ENCODE measurements at regions not wholly inside any gene's neighbourhood (a gene's known extent, or its start where the extent isn't known, plus 50 kb on each side); places are given as distances from the start of the nearest gene placed in this dataset.
"Not testable (repeated sequence)": the region's sequence is repeated elsewhere in the genome, so short reads cannot be mapped to it uniquely, and the experiment has no call there.

DNA sequence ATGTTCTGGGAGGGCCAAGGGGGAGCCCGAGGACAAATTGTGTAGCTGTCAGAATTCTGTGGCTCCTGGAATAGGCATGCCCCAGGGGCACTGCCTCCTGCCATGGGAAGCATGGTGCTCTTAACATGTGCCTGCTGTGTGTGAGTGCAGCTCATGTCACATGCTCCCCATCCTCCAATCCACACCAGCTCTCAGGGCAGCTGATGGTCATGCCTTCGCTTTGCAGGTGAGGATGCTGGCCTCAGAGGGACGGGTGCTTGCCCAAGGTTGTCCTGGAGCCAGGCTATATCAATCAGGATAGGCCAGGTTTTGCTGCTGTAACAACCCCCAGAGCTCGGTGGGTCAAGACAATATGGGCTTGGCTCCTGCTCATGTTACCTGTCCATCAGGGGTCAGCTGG, 303.4 kb downstream of the RPS24 start:
- no peak for DNase-seq (ENCODE audit: insufficient read length, low spot score)
- FAIRE-seq: no peak
- TF ChIP-seq, protein P1, sequence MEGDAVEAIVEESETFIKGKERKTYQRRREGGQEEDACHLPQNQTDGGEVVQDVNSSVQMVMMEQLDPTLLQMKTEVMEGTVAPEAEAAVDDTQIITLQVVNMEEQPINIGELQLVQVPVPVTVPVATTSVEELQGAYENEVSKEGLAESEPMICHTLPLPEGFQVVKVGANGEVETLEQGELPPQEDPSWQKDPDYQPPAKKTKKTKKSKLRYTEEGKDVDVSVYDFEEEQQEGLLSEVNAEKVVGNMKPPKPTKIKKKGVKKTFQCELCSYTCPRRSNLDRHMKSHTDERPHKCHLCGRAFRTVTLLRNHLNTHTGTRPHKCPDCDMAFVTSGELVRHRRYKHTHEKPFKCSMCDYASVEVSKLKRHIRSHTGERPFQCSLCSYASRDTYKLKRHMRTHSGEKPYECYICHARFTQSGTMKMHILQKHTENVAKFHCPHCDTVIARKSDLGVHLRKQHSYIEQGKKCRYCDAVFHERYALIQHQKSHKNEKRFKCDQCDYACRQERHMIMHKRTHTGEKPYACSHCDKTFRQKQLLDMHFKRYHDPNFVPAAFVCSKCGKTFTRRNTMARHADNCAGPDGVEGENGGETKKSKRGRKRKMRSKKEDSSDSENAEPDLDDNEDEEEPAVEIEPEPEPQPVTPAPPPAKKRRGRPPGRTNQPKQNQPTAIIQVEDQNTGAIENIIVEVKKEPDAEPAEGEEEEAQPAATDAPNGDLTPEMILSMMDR (IDR thresholded peaks at IDR 0.05; ENCODE audit: insufficient read depth, missing control alignments): no peak

GRCh38 chr10:78337646-78338391, 304.2 kb downstream of the RPS24 start:
- DNase-seq (ENCODE audit: insufficient read length, low spot score) (no peak), FAIRE-seq (no peak)
- TF ChIP-seq, protein P1 (IDR thresholded peaks at IDR 0.05; ENCODE audit: insufficient read depth, missing control alignments): no peak

DNA sequence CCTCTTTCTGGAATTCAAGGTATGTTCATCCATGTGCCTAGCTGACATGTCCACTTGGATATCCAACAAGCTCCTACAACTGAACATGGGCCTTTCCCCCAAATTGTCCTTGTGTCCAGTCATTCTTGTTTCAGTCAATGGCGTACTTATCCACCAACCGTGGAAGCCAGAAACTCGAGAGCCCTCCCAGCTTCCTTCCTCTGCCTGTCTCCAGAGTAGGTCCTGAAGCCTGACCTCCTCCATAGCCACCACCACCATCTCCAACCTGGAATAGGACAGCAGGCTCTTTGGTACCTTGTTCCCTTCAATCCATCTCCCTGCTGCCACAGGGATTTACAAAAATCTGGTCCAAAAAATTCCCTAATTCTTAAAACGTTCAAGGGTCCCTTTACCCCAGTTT, 305.1 kb downstream of the RPS24 start:
- TF ChIP-seq, protein P1 (IDR thresholded peaks at IDR 0.05; ENCODE audit: insufficient read depth, missing control alignments): no peak
- DNase-seq (ENCODE audit: insufficient read length, low spot score) (no peak), FAIRE-seq (no peak)

GRCh38 chr10:78339251-78339650, 305.6 kb downstream of the RPS24 start:
- no peak for FAIRE-seq
- DNase-seq (ENCODE audit: insufficient read length, low spot score): no peak
- TF ChIP-seq, protein P1 (IDR thresholded peaks at IDR 0.05; ENCODE audit: insufficient read depth, missing control alignments): no peak

DNA sequence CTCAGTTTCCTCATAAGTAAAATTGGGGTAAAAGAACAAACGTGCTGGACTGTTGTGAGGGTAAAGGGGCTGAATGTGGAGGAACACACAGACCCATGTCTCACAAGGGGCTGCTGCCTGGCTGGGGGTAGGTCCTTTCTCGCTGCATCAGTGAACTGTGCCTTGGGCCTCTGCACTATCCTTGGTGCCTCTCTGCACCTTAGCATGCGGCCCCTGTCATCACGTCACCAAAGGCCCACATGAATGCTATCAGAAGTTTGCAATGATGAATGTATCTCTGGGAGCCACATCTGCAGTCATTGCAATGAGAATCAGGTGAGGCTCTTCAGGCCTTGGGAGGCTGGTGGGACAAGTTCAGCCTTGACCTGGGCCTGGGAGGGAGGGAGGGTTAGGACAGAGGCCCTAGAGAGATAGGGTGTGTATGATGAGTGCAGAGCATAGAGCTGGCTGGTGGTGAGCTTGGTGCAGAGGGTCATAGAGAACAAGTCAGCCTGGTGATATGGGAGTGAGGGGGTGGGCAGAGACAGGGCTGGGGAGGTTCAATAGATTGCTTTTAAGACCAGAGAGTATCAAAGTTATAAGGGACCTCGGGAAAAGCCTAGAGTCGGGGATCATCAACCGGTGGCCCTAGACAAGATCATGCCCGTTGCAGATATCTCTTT, 308.4 kb downstream of the RPS24 start:
- DNase-seq (ENCODE audit: insufficient read length, low spot score): no peak
- no peak for FAIRE-seq
- TF ChIP-seq, protein P1 (IDR thresholded peaks at IDR 0.05; ENCODE audit: insufficient read depth, missing control alignments): no peak

DNA sequence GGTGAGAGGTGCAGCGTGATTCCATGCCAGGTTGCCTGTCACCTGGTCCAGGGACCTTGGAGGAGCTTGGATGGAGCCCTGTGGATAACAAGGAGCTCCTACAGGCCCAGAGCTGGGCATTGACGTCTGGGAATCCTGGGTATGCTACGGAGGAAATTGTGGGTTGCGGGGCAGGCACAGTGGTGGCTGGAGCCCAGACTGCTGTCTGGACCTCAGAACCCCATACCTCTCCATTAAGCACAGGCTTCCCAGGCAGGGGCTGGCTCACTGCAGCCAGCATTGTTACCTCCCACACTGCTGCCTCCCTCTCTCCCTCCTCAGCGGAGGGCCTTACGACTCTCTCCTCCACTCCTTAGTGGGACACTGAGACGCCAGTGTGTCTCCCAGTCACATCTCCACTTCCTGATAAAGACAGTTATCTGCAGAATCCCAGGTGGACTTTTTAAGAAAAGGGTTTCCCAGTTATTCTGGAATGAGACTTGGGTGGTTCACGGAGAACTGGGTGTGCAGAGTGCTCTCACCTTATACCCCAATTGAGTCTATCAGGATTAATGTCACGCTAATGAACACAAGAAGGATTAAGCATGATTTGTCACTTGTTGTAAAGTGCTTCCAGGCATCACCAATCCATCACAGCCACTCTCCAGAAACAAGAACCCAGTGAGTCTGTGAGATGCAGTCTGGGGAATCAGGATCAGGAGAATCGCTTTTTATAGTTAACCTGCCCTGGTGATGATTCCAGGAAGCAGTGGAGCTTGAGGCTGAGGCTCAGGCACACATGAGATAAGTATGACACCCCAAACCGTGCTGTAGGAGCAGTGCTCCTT, 309.4 kb downstream of the RPS24 start:
- TF ChIP-seq, protein P1 (IDR thresholded peaks at IDR 0.05; ENCODE audit: insufficient read depth, missing control alignments): no peak
- DNase-seq (ENCODE audit: insufficient read length, low spot score) (no peak), FAIRE-seq (peak; percentile 80)

- not testable (repeated sequence) for DNase-seq (ENCODE audit: insufficient read length, low spot score); FAIRE-seq
These were observed 310.6 kb downstream of the RPS24 start for GRCh38 chr10:78344257-78344656.

GRCh38 chr10:78345515-78345914, 311.9 kb downstream of the RPS24 start:
- not testable (repeated sequence) for DNase-seq (ENCODE audit: insufficient read length, low spot score); FAIRE-seq

All from D721Med (cell line).